ENCODE measurements at regions not wholly inside any gene's neighbourhood (a gene's known extent, or its start where the extent isn't known, plus 50 kb on each side); places are given as distances from the start of the nearest gene placed in this dataset.

DNA sequence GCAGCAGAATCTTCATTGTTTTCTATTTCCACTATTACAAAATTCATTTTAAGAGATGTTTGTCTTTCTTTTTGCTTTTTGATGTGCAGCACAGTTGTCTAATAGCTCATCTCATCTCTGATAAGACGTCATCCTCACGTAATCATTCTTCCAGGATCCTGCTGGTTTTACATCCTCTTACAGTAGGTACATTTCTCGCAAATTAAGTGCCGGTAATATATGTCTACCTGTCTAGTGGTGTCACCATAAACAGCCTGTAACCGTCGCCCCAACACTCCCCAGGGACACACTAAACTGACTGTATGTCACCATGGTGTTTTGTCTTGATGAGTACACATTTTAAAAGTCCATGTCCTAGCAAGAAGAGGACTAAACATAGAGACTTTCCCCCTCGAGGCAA is 94.5 kb upstream of the VSTM2B start:
- Histone ChIP-seq H2AFZ (ENCODE audit: control insufficient read depth, low read length) (no peak overlapping the region), H3K27me3 (ENCODE audit: control insufficient read depth, extremely low read depth, insufficient read depth, low read length) (no peaks in the 10 kb centered on the region), H3K27ac (ENCODE audit: control insufficient read depth, insufficient read depth, low read length) (no peak overlapping the region), H3K9me1 (ENCODE audit: control insufficient read depth, extremely low read depth, insufficient read depth, low read length) (no peaks in the 10 kb centered on the region), H3K36me3 (ENCODE audit: control insufficient read depth in 2 of 2, extremely low read depth in 1 of 2, insufficient read depth in 2 of 2, low read length in 2 of 2) (no peaks in the 10 kb centered on the region), H3K9me3 (ENCODE audit: control insufficient read depth, low read depth, low read length) (peaks cover 18% of the 10 kb centered on the region), H3K4me1 (ENCODE audit: control insufficient read depth, extremely low read depth, insufficient read depth, low read length) (no peaks in the 10 kb centered on the region), H3K4me3 (ENCODE audit: control insufficient read depth in 2 of 3, extremely low read depth in 1 of 3, insufficient read depth in 2 of 3, low read depth in 1 of 3, low read length in 3 of 3) (no peak overlapping the region), H3K9ac (ENCODE audit: control insufficient read depth, extremely low read depth, insufficient read depth, low read length) (no peak overlapping the region), H3K4me2 (ENCODE audit: control insufficient read depth, extremely low read depth, insufficient read depth, low read depth, low read length) (no peak overlapping the region), H4K20me1 (ENCODE audit: control insufficient read depth, extremely low read depth, insufficient read depth, low read length) (no peaks in the 10 kb centered on the region), H3K79me2 (ENCODE audit: control insufficient read depth, insufficient read depth, low read length) (no peaks in the 10 kb centered on the region)
- FAIRE-seq: no peak
- no peak for DNase-seq (ENCODE audit: low read depth, low spot score)
- dilution Hi-C loops (cut with MboI; ENCODE audit: extremely low pct_ligation_motif_present, low sequenced_read_pairs): no loop called here
- TF ChIP-seq, protein P1, sequence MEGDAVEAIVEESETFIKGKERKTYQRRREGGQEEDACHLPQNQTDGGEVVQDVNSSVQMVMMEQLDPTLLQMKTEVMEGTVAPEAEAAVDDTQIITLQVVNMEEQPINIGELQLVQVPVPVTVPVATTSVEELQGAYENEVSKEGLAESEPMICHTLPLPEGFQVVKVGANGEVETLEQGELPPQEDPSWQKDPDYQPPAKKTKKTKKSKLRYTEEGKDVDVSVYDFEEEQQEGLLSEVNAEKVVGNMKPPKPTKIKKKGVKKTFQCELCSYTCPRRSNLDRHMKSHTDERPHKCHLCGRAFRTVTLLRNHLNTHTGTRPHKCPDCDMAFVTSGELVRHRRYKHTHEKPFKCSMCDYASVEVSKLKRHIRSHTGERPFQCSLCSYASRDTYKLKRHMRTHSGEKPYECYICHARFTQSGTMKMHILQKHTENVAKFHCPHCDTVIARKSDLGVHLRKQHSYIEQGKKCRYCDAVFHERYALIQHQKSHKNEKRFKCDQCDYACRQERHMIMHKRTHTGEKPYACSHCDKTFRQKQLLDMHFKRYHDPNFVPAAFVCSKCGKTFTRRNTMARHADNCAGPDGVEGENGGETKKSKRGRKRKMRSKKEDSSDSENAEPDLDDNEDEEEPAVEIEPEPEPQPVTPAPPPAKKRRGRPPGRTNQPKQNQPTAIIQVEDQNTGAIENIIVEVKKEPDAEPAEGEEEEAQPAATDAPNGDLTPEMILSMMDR (optimal IDR thresholded peaks at IDR 0.05 in 1 of 3, IDR thresholded peaks at IDR 0.05 in 1 of 3, conservative IDR thresholded peaks at IDR 0.05 in 1 of 3; ENCODE audit: extremely low read depth in 1 of 3, insufficient read depth in 2 of 3, low read length in 3 of 3): no peak
- no peak for TF ChIP-seq EZH2 (IDR thresholded peaks at IDR 0.05; ENCODE audit: low read length)

DNA sequence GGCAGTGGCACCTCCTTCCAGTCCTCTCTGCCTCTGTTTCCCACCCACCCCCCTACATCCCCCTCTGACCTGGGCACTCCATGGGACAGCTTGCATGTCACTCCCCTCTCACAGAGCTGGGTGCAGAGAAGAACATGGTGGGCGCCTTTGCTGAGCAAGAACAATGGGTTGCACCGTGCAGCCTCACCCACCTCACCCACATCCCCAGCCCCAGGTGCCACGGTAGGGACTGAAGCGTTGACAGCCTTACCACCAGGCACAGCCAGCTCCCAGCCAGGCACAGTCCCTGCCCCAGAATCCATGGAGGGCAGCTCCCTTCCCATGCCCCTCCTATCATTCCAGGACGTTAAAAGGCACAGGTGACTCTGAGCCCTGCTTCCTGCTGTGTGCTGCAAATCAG is 93.1 kb upstream of the VSTM2B start:
- Histone ChIP-seq H3K27me3 (ENCODE audit: control insufficient read depth, extremely low read depth, insufficient read depth, low read length) (no peaks in the 10 kb centered on the region), H3K4me3 (ENCODE audit: control insufficient read depth in 2 of 3, extremely low read depth in 1 of 3, insufficient read depth in 2 of 3, low read depth in 1 of 3, low read length in 3 of 3) (no peak overlapping the region), H3K79me2 (ENCODE audit: control insufficient read depth, insufficient read depth, low read length) (no peaks in the 10 kb centered on the region), H3K4me2 (ENCODE audit: control insufficient read depth, extremely low read depth, insufficient read depth, low read depth, low read length) (no peak overlapping the region), H2AFZ (ENCODE audit: control insufficient read depth, low read length) (no peak overlapping the region), H3K4me1 (ENCODE audit: control insufficient read depth, extremely low read depth, insufficient read depth, low read length) (no peaks in the 10 kb centered on the region), H3K9me3 (ENCODE audit: control insufficient read depth, low read depth, low read length) (peaks cover 18% of the 10 kb centered on the region), H4K20me1 (ENCODE audit: control insufficient read depth, extremely low read depth, insufficient read depth, low read length) (no peaks in the 10 kb centered on the region), H3K27ac (ENCODE audit: control insufficient read depth, insufficient read depth, low read length) (no peak overlapping the region), H3K36me3 (ENCODE audit: control insufficient read depth in 2 of 2, extremely low read depth in 1 of 2, insufficient read depth in 2 of 2, low read length in 2 of 2) (no peaks in the 10 kb centered on the region), H3K9ac (ENCODE audit: control insufficient read depth, extremely low read depth, insufficient read depth, low read length) (no peak overlapping the region), H3K9me1 (ENCODE audit: control insufficient read depth, extremely low read depth, insufficient read depth, low read length) (no peaks in the 10 kb centered on the region)
- dilution Hi-C loops (cut with MboI; ENCODE audit: extremely low pct_ligation_motif_present, low sequenced_read_pairs): no loop called here
- TF ChIP-seq, protein P1 (optimal IDR thresholded peaks at IDR 0.05 in 1 of 3, IDR thresholded peaks at IDR 0.05 in 1 of 3, conservative IDR thresholded peaks at IDR 0.05 in 1 of 3; ENCODE audit: extremely low read depth in 1 of 3, insufficient read depth in 2 of 3, low read length in 3 of 3): no peak
- no peak for TF ChIP-seq EZH2 (IDR thresholded peaks at IDR 0.05; ENCODE audit: low read length)
- no peak for DNase-seq (ENCODE audit: low read depth, low spot score)
- no peak for FAIRE-seq

Data from keratinocyte (primary cell).